CD4-positive, CD25-positive, alpha-beta regulatory T cell (primary cell): ENCODE measurements at regions not wholly inside any gene's neighbourhood (a gene's known extent, or its start where the extent isn't known, plus 50 kb on each side); places are given as distances from the start of the nearest gene placed in this dataset.
"Not testable (repeated sequence)": the region's sequence is repeated elsewhere in the genome, so short reads cannot be mapped to it uniquely, and the experiment has no call there.

ENCODE experiments used
- ATAC-seq, 2 donors: fragments of 150-1000 bp; cut with Tn5 transposase; one replicate each; pipeline ENCODE4 v1.10.0; 2021; ENCODE audit warnings: low read depth in 2 of 2, moderate number of reproducible peaks in 2 of 2, moderate library complexity in 1 of 2
- DNase-seq, 3 donors: peaks; one replicate each; pipeline versions ENCODE4 v3.0.0 to v3.0.0-alpha.2; 2012 to 2022; ENCODE audit warnings: mixed read lengths in 1 of 3
- H3K27ac ChIP-seq: one replicate; pipeline ENCODE4 v1.7.0; 2013; ENCODE audit warnings: mild to moderate bottlenecking, low read length; ENCODE audit not compliant: insufficient read depth, poor library complexity, severe bottlenecking
- H3K27me3 ChIP-seq: one replicate; pipeline ENCODE4 v1.7.0; 2013; ENCODE audit warnings: low read length; ENCODE audit not compliant: control insufficient read depth, insufficient read depth
- H3K36me3 ChIP-seq: one replicate; pipeline ENCODE4 v1.7.0; 2013; ENCODE audit warnings: mild to moderate bottlenecking, low read length, moderate library complexity; ENCODE audit not compliant: control insufficient read depth, insufficient read depth
- H3K4me1 ChIP-seq: 2 replicates; pipeline ENCODE4 v1.7.0; 2013; ENCODE audit warnings: mild to moderate bottlenecking, low read length; ENCODE audit not compliant: insufficient read depth, control insufficient read depth, poor library complexity, severe bottlenecking
- H3K4me3 ChIP-seq: one replicate; pipeline ENCODE4 v1.7.0; 2013; ENCODE audit warnings: low read depth, mild to moderate bottlenecking, low read length, moderate library complexity
- H3K9me3 ChIP-seq, 2 experiments: 1 replicate in 1 of 2; 2 replicates in 1 of 2; pipeline ENCODE4 v1.7.0; 2013; ENCODE audit warnings: low read length in 2 of 2, mild to moderate bottlenecking in 1 of 2, moderate library complexity in 1 of 2; ENCODE audit not compliant: control insufficient read depth in 2 of 2
- H3K27ac Mint-ChIP-seq, 3 donors: one replicate each; pipeline ENCODE4 v1.8.0; 2020 to 2022; ENCODE audit warnings: mild to moderate bottlenecking in 3 of 3, mixed read lengths in 3 of 3, moderate library complexity in 2 of 3
- H3K27me3 Mint-ChIP-seq: one replicate; pipeline ENCODE4 v1.8.0; 2022; ENCODE audit warnings: mild to moderate bottlenecking, mixed read lengths
- H3K36me3 Mint-ChIP-seq: one replicate; pipeline ENCODE4 v1.8.0; 2020; ENCODE audit warnings: mixed read lengths
- H3K4me1 Mint-ChIP-seq, 4 donors: one replicate each; pipeline ENCODE4 v1.8.0; 2020 to 2022; ENCODE audit warnings: mixed read lengths in 4 of 4, mild to moderate bottlenecking in 1 of 4
- H3K4me3 Mint-ChIP-seq, 4 donors: one replicate each; pipeline ENCODE4 v1.8.0; 2020 to 2022; ENCODE audit warnings: mild to moderate bottlenecking in 4 of 4, mixed read lengths in 4 of 4, moderate library complexity in 3 of 4
- H3K9me3 Mint-ChIP-seq, 7 donors: one replicate each; pipeline ENCODE4 v1.8.0; 2020 to 2022; ENCODE audit warnings: mixed read lengths in 7 of 7, mild to moderate bottlenecking in 3 of 7, moderate library complexity in 2 of 7

- Mint-ChIP-seq H3K4me1 (no peaks in the 10 kb centered on the region), H3K4me3 (no peak overlapping the region), H3K9me3 (peaks cover 0 to 3% (median 0%) of the 10 kb centered on the region in 7 donors), H3K27me3 (no peaks in the 10 kb centered on the region), H3K27ac (no peak overlapping the region), H3K36me3 (no peaks in the 10 kb centered on the region)
- no peaks in the 10 kb centered on the region for H3K27me3 ChIP-seq
- DNase-seq (no peak), ATAC-seq (no peak)
- no peaks in the 10 kb centered on the region for H3K36me3 ChIP-seq
- no peak overlapping the region for H3K27ac ChIP-seq
- H3K9me3 ChIP-seq: peaks cover 0 to 1% of the 10 kb centered on the region in 2 experiments
- H3K4me1 ChIP-seq: no peaks in the 10 kb centered on the region
- no peak overlapping the region for H3K4me3 ChIP-seq
Observed at GRCh38 chrY:7805624-7806023, 894.1 kb upstream of the AMELY start.

GRCh38 chrY:7803737-7804136 is 892.2 kb upstream of the AMELY start:
- H3K27me3 Mint-ChIP-seq: no peaks in the 10 kb centered on the region
- no peaks in the 10 kb centered on the region for H3K4me1 Mint-ChIP-seq
- Histone ChIP-seq H3K27ac (no peak overlapping the region), H3K9me3 (peaks cover 0 to 1% of the 10 kb centered on the region in 2 experiments), H3K36me3 (no peaks in the 10 kb centered on the region), H3K4me1 (no peaks in the 10 kb centered on the region), H3K27me3 (no peaks in the 10 kb centered on the region), H3K4me3 (no peak overlapping the region)
- DNase-seq (no peak), ATAC-seq (no peak)
- no peak overlapping the region for H3K27ac Mint-ChIP-seq
- no peak overlapping the region for H3K4me3 Mint-ChIP-seq
- H3K36me3 Mint-ChIP-seq: no peaks in the 10 kb centered on the region
- H3K9me3 Mint-ChIP-seq: peaks cover 0 to 3% (median 0%) of the 10 kb centered on the region in 7 donors

GRCh38 chrY:7796128-7796527 is 884.6 kb upstream of the AMELY start:
- H3K4me1 Mint-ChIP-seq: no peaks in the 10 kb centered on the region
- no peaks in the 10 kb centered on the region for H3K9me3 Mint-ChIP-seq
- Histone ChIP-seq H3K4me1 (no peaks in the 10 kb centered on the region), H3K27ac (no peak overlapping the region), H3K4me3 (no peak overlapping the region), H3K27me3 (no peaks in the 10 kb centered on the region), H3K36me3 (no peaks in the 10 kb centered on the region), H3K9me3 (no peaks in the 10 kb centered on the region)
- no peaks in the 10 kb centered on the region for H3K27me3 Mint-ChIP-seq
- no peak for ATAC-seq
- DNase-seq: no peak
- no peak overlapping the region for H3K27ac Mint-ChIP-seq
- H3K4me3 Mint-ChIP-seq: no peak overlapping the region
- no peaks in the 10 kb centered on the region for H3K36me3 Mint-ChIP-seq

- Mint-ChIP-seq H3K9me3 (no peaks in the 10 kb centered on the region), H3K36me3 (no peaks in the 10 kb centered on the region), H3K27ac (no peak overlapping the region), H3K27me3 (peaks cover 5% of the 10 kb centered on the region), H3K4me1 (no peaks in the 10 kb centered on the region), H3K4me3 (no peak overlapping the region)
- no peak overlapping the region for H3K4me3 ChIP-seq
- H3K4me1 ChIP-seq: no peaks in the 10 kb centered on the region
- H3K36me3 ChIP-seq: no peaks in the 10 kb centered on the region
- H3K27me3 ChIP-seq: no peaks in the 10 kb centered on the region
- DNase-seq (no peak), ATAC-seq (no peak)
- H3K9me3 ChIP-seq: no peaks in the 10 kb centered on the region
- no peak overlapping the region for H3K27ac ChIP-seq
Observed at GRCh38 chrY:7794441-7794840, 882.9 kb upstream of the AMELY start.

DNA sequence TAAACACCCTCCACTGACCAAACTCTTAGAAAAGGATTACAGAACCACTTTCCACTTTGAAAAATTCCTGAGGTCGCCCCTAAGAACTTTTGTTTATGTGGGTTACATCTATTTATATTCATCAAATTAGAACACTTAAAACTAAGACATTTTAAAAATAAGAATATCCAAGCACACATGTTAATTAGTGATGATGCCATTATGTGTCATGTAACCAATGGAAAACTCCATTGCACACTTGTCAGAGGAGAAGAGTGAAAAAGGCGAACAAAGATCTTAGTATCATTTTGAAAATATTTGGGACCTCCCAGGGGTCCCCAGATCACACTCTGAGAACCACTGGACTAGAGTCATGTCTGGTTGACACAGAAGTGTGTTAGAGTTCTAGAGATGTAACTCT is 882.4 kb upstream of the AMELY start:
- Mint-ChIP-seq H3K4me3 (no peak overlapping the region), H3K27me3 (peaks cover 5% of the 10 kb centered on the region), H3K27ac (no peak overlapping the region), H3K4me1 (no peaks in the 10 kb centered on the region), H3K9me3 (no peaks in the 10 kb centered on the region), H3K36me3 (no peaks in the 10 kb centered on the region)
- no peaks in the 10 kb centered on the region for H3K36me3 ChIP-seq
- no peak overlapping the region for H3K4me3 ChIP-seq
- H3K4me1 ChIP-seq: no peaks in the 10 kb centered on the region
- ATAC-seq: no peak
- no peaks in the 10 kb centered on the region for H3K27me3 ChIP-seq
- H3K27ac ChIP-seq: no peak overlapping the region
- no peaks in the 10 kb centered on the region for H3K9me3 ChIP-seq
- no peak for DNase-seq

DNA sequence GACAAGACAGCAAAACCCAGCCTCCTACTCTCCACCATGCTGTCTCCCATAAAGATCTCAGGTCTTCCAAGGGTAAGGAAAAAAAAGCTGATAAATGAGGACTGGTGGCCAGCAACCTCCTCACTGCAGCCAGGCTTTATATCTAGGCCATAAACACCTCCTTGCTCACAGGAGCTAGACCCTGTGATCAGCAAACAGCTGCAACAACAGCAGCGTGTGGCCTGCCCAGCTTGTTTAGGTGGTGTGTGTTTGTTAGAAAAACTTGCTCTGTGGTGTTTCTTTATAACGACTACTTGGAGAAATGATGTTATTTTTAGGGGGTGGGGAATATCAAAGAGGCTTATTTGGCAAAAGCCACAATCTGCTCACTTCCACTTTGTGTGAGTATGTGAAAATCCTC is 880.9 kb upstream of the AMELY start:
- Histone ChIP-seq H3K4me3 (no peak overlapping the region), H3K27ac (no peak overlapping the region), H3K9me3 (no peaks in the 10 kb centered on the region), H3K4me1 (no peaks in the 10 kb centered on the region), H3K36me3 (no peaks in the 10 kb centered on the region), H3K27me3 (no peaks in the 10 kb centered on the region)
- DNase-seq: no peak
- Mint-ChIP-seq H3K4me3 (no peak overlapping the region), H3K9me3 (no peaks in the 10 kb centered on the region), H3K36me3 (no peaks in the 10 kb centered on the region), H3K4me1 (no peaks in the 10 kb centered on the region), H3K27me3 (peaks cover 5% of the 10 kb centered on the region), H3K27ac (no peak overlapping the region)
- ATAC-seq: no peak

- H3K27ac Mint-ChIP-seq: no peak overlapping the region
- no peak overlapping the region for H3K4me3 Mint-ChIP-seq
- H3K36me3 Mint-ChIP-seq: no peaks in the 10 kb centered on the region
- H3K27ac ChIP-seq: no peak overlapping the region
- H3K4me1 ChIP-seq: no peaks in the 10 kb centered on the region
- H3K27me3 Mint-ChIP-seq: no peaks in the 10 kb centered on the region
- no peaks in the 10 kb centered on the region for H3K27me3 ChIP-seq
- no peaks in the 10 kb centered on the region for H3K9me3 ChIP-seq
- H3K4me3 ChIP-seq: no peak overlapping the region
- H3K36me3 ChIP-seq: no peaks in the 10 kb centered on the region
- no peaks in the 10 kb centered on the region for H3K9me3 Mint-ChIP-seq
- no peak for DNase-seq
- no peak for ATAC-seq
- H3K4me1 Mint-ChIP-seq: no peaks in the 10 kb centered on the region
Observed at GRCh38 chrY:7781501-7781900, 869.9 kb upstream of the AMELY start.

GRCh38 chrY:7775436-7775835 is 863.9 kb upstream of the AMELY start:
- not testable (repeated sequence) for H3K4me3 ChIP-seq, H3K4me1 ChIP-seq, H3K9me3 ChIP-seq, H3K27me3 Mint-ChIP-seq, ATAC-seq, H3K27ac ChIP-seq, H3K36me3 ChIP-seq, H3K27me3 ChIP-seq, H3K36me3 Mint-ChIP-seq, H3K4me1 Mint-ChIP-seq, H3K9me3 Mint-ChIP-seq, H3K27ac Mint-ChIP-seq, H3K4me3 Mint-ChIP-seq, DNase-seq
